Small intestine (tissue), 7 donors: ENCODE measurements at regions not wholly inside any gene's neighbourhood (a gene's known extent, or its start where the extent isn't known, plus 50 kb on each side); places are given as distances from the start of the nearest gene placed in this dataset.
"Not testable (repeated sequence)": the region's sequence is repeated elsewhere in the genome, so short reads cannot be mapped to it uniquely, and the experiment has no call there.

Source experiments
- DNase-seq, 2 donors: peaks; one replicate each; pipeline versions ENCODE4 v3.0.0 to v3.0.0-alpha.2; 2013
- FAIRE-seq: peaks from 2 replicates; lab custom pipeline; 2012; peaks lifted over from hg19 to GRCh38; lab: Jason Lieb, UNC
- H3K27ac ChIP-seq, 3 donors: one replicate each; pipeline ENCODE4 v1.5.1; 2013; ENCODE audit warnings: low read length in 2 of 3, mild to moderate bottlenecking in 2 of 3, control low read depth in 1 of 3, inconsistent platforms in 1 of 3, low read depth in 1 of 3, moderate library complexity in 1 of 3
- H3K27me3 ChIP-seq, 3 donors: one replicate each; pipeline ENCODE4 v1.6.1; 2013; ENCODE audit warnings: low read length in 3 of 3, inconsistent platforms in 1 of 3; ENCODE audit not compliant: control insufficient read depth in 3 of 3, insufficient read depth in 3 of 3
- H3K36me3 ChIP-seq, 3 donors: one replicate each; pipeline ENCODE4 v1.6.1; 2013; ENCODE audit warnings: low read length in 3 of 3, inconsistent platforms in 1 of 3, low read depth in 1 of 3, mild to moderate bottlenecking in 1 of 3, moderate library complexity in 1 of 3; ENCODE audit not compliant: control insufficient read depth in 3 of 3, insufficient read depth in 2 of 3
- H3K4me1 ChIP-seq, 3 donors: one replicate each; pipeline ENCODE4 v1.6.1; 2013; ENCODE audit warnings: low read length in 2 of 3, inconsistent platforms in 1 of 3, low read depth in 1 of 3, mild to moderate bottlenecking in 1 of 3, moderate library complexity in 1 of 3; ENCODE audit not compliant: control insufficient read depth in 3 of 3, insufficient read depth in 2 of 3
- H3K4me3 ChIP-seq, 3 donors: one replicate each; pipeline ENCODE4 v1.5.1; 2013; ENCODE audit warnings: low read length in 3 of 3, control low read depth in 1 of 3, inconsistent platforms in 1 of 3, low read depth in 1 of 3, mild to moderate bottlenecking in 1 of 3, moderate library complexity in 1 of 3
- H3K9me3 ChIP-seq, 2 donors: one replicate each; pipeline ENCODE4 v1.6.1; 2013; ENCODE audit warnings: low read depth in 1 of 2, low read length in 1 of 2; ENCODE audit not compliant: control insufficient read depth in 2 of 2, insufficient read depth in 1 of 2
- WGBS, 3 donors: extraction: QIAGEN DNeasy Blood & Tissue Kit; methylation state at CpG; one replicate each; pipeline ENCODE4 v1.1.7; 2013; 5-methylcytosine and 5-hydroxymethylcytosine counted together
- donor health status: healthy with polysubstance abuse.
- donor health status: control.
- donor health status: control.
- donor health status: Bipolar disorder and iron deficiency.
- donor health status: healthy.

DNA sequence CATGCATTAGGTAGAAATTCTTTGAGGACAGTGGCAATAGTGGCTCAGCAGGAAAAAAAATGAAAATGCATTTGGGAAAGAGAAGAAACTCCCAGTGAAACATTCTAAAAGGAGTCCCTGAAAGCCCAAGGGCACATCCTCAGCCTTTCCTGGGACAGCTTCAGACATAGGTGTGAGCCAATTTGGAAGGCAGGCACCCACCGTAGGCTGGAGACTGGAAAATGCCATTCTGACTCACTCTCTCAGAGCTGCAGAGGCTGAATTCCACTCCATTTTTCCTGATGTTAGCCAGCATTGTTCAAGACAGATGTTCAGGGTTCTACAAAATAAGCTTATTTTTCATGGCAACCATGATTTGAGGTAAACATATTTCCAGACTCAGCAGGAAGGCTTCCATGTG is 379.0 kb upstream of the FZD8 start:
- H3K4me3 ChIP-seq: no peak overlapping the region
- H3K4me1 ChIP-seq: no peaks in the 10 kb centered on the region
- DNase-seq (no peak), FAIRE-seq (no peak)
- H3K27ac ChIP-seq: no peak overlapping the region
- H3K27me3 ChIP-seq: no peaks in the 10 kb centered on the region
- no peaks in the 10 kb centered on the region for H3K36me3 ChIP-seq
- WGBS, 3 donors: 0 to 26% (median 0%) methylated on average over 1 of the region's 1 CpG
- H3K9me3 ChIP-seq: no peaks in the 10 kb centered on the region

GRCh38 chr10:36019749-36020148 is 377.7 kb upstream of the FZD8 start:
- no peaks in the 10 kb centered on the region for H3K4me1 ChIP-seq
- no peak overlapping the region for H3K4me3 ChIP-seq
- H3K27me3 ChIP-seq: no peaks in the 10 kb centered on the region
- FAIRE-seq: no peak
- no peaks in the 10 kb centered on the region for H3K36me3 ChIP-seq
- H3K9me3 ChIP-seq: no peaks in the 10 kb centered on the region
- DNase-seq: no peak
- WGBS, 3 donors: 76 to 91% (median 79%) methylated on average over 4 of the region's 4 CpGs
- no peak overlapping the region for H3K27ac ChIP-seq

- DNase-seq: no peak
- FAIRE-seq: no peak
- Histone ChIP-seq H3K36me3 (no peaks in the 10 kb centered on the region), H3K9me3 (no peaks in the 10 kb centered on the region), H3K4me1 (no peaks in the 10 kb centered on the region), H3K27me3 (no peaks in the 10 kb centered on the region), H3K27ac (no peak overlapping the region), H3K4me3 (no peak overlapping the region)
- 88 to 90% (median 90%) methylated on average over 5 of the region's 5 CpGs for WGBS, 3 donors
These were observed 376.9 kb upstream of the FZD8 start for GRCh38 chr10:36018996-36019395.

DNA sequence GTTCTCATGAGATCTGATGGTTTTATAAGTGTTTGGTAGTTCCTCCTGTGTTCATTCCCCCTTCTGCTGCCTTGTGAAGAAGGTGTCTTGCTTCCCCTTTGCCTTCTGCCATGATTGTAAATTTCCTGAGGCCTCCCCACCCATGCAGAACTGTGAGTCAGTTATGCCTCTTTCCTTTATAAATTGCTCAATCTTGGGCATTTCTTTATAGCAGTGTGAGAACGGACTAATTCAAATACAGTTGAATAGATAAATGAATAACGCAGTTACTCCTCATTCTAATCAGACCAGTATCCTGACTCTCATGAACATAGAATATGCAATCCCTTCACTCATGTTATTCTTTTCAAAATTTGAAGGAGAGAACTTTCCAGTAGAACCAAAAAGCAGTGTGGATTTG is 375.0 kb upstream of the FZD8 start:
- no peaks in the 10 kb centered on the region for H3K36me3 ChIP-seq
- H3K27ac ChIP-seq: no peak overlapping the region
- H3K4me1 ChIP-seq: no peaks in the 10 kb centered on the region
- no peak for DNase-seq
- H3K4me3 ChIP-seq: no peak overlapping the region
- no peak for FAIRE-seq
- no peaks in the 10 kb centered on the region for H3K27me3 ChIP-seq
- 78 to 90% (median 82%) methylated on average over 2 of the region's 2 CpGs for WGBS, 3 donors
- H3K9me3 ChIP-seq: no peaks in the 10 kb centered on the region

GRCh38 chr10:36007369-36007768 is 365.3 kb upstream of the FZD8 start:
- Histone ChIP-seq H3K4me1 (no peaks in the 10 kb centered on the region), H3K4me3 (no peak overlapping the region), H3K27me3 (no peaks in the 10 kb centered on the region), H3K27ac (no peak overlapping the region), H3K36me3 (no peaks in the 10 kb centered on the region), H3K9me3 (peaks cover 2 to 3% of the 10 kb centered on the region in 2 donors)
- WGBS, 3 donors: 71 to 79% (median 72%) methylated on average over 4 of the region's 4 CpGs
- FAIRE-seq (no peak), DNase-seq (no peak)

GRCh38 chr10:36003688-36004087 is 361.6 kb upstream of the FZD8 start:
- Histone ChIP-seq H3K36me3 (no peaks in the 10 kb centered on the region), H3K27ac (no peak overlapping the region), H3K9me3 (peaks cover 2 to 3% of the 10 kb centered on the region in 2 donors), H3K27me3 (no peaks in the 10 kb centered on the region), H3K4me3 (no peak overlapping the region), H3K4me1 (no peaks in the 10 kb centered on the region)
- no peak for DNase-seq
- no peak for FAIRE-seq
- 88 to 93% (median 92%) methylated on average over 7 of the region's 7 CpGs for WGBS, 3 donors

- DNase-seq: no peak
- no peak overlapping the region for H3K4me3 ChIP-seq
These were observed 361.0 kb upstream of the FZD8 start for GRCh38 chr10:36003031-36003600.

DNA sequence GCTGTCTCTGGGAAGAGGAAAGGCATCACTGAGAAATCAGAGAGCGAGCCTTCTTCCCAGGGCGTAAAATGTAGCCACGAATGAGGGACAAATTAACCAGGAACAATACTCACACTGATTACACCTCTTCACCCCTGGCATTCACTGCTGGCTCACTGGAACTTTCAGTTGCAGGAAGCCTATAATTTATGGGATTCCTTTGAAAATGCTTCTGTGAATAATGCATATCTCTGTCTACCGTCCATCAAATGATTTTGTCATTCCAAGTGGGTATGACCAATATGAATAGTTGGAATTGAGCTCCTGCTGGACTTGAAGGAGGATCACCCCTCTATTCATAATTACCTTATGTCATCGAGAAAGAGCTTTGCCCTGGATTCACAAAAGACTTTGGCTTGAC is 360.3 kb upstream of the FZD8 start:
- no peak overlapping the region for H3K27ac ChIP-seq
- FAIRE-seq (no peak), DNase-seq (no peak)
- WGBS, 3 donors: 86 to 93% (median 87%) methylated on average over 5 of the region's 5 CpGs
- H3K36me3 ChIP-seq: no peaks in the 10 kb centered on the region
- peaks cover 2 to 3% of the 10 kb centered on the region in 2 donors for H3K9me3 ChIP-seq
- no peaks in the 10 kb centered on the region for H3K27me3 ChIP-seq
- no peak overlapping the region for H3K4me3 ChIP-seq
- no peaks in the 10 kb centered on the region for H3K4me1 ChIP-seq

More at GRCh38 chr10:36003031-36003600, 361.0 kb upstream of the FZD8 start:
- H3K9me3 ChIP-seq: peaks cover 2 to 3% of the 10 kb centered on the region in 2 donors
- no peaks in the 10 kb centered on the region for H3K4me1 ChIP-seq
- no peaks in the 10 kb centered on the region for H3K27me3 ChIP-seq
- 79 to 84% (median 84%) methylated on average over 12 of the region's 12 CpGs for WGBS, 3 donors
- FAIRE-seq: no peak
- H3K36me3 ChIP-seq: no peaks in the 10 kb centered on the region
- no peak overlapping the region for H3K27ac ChIP-seq

DNA sequence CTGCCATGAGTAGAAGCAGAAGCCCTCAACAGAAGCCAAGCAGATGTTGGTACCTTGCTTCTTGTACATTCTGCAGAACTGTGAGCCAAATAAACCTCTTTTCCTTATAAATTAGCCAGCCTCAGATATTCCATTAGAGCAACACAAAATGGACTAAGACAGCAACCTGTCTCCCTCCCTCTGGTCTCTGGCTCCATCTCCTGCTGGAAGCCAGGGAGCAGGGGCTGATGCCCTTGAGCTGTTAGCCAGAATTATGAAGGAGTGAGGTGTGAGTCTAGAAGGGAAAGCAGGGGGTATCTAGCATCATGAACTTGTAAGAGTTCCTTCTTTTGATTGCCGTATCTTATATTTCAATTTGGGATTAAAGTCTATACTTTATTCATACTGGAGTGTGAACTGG is 358.7 kb upstream of the FZD8 start:
- not testable (repeated sequence) for DNase-seq, H3K36me3 ChIP-seq, H3K4me3 ChIP-seq, H3K27me3 ChIP-seq, H3K27ac ChIP-seq, H3K9me3 ChIP-seq, H3K4me1 ChIP-seq, FAIRE-seq
- 91 to 100% (median 100%) methylated on average over 1 of the region's 1 CpG for WGBS, 3 donors
